PC-9 (cell line): ENCODE measurements at regions not wholly inside any gene's neighbourhood (a gene's known extent, or its start where the extent isn't known, plus 50 kb on each side); places are given as distances from the start of the nearest gene placed in this dataset.

Source experiments
- BruUV-seq: library from RNA; stranded (reverse); fragments of 400-500 nt; replicated peaks from 2 replicates; lab custom pipeline; 2021; lab: Mats Ljungman, UMichigan
- CTCF ChIA-PET: fragments of 300-600 bp; sonication (Branson Sonifier 250); formaldehyde crosslinking; loops from one replicate; lab custom pipeline; 2022; ENCODE audit warnings: antibody characterized with exemption; lab: Charles Lee
- POLR2A ChIA-PET: fragments of 300-600 bp; sonication (Branson Sonifier 250); formaldehyde crosslinking; loops from one replicate; lab custom pipeline; 2022; ENCODE audit warnings: antibody characterized with exemption; ENCODE audit not compliant: unreplicated experiment; lab: Charles Lee
- DNase-seq, 2 experiments: peaks; one replicate each; pipeline versions ENCODE4 v3.0.0 to v3.0.0-alpha.2; 2015 to 2022; ENCODE audit warnings: mixed read lengths in 1 of 2
- H2AFZ ChIP-seq: fragments of 200-600 bp; sonication (generic); 2 replicates; pipeline ENCODE4 v1.8.1; 2017; ENCODE audit warnings: antibody characterized with exemption
- H3F3A ChIP-seq: fragments of 200-600 bp; sonication (generic); 2 replicates; pipeline ENCODE4 v1.8.1; 2017; ENCODE audit warnings: antibody characterized with exemption, mild to moderate bottlenecking, low read depth; ENCODE audit not compliant: insufficient read depth
- H3K27ac ChIP-seq: fragments of 200-600 bp; sonication (generic); 2 replicates; pipeline ENCODE4 v1.6.1; 2016; ENCODE audit warnings: mixed run types
- H3K27me3 ChIP-seq: fragments of 200-600 bp; sonication (generic); 2 replicates; pipeline ENCODE4 v1.6.1; 2016; ENCODE audit warnings: low read depth, mixed run types; ENCODE audit not compliant: insufficient read depth
- H3K36me3 ChIP-seq: fragments of 200-600 bp; sonication (generic); 2 replicates; pipeline ENCODE4 v1.6.1; 2016; ENCODE audit warnings: low read depth, mixed run types
- H3K4me1 ChIP-seq: fragments of 200-600 bp; sonication (generic); replicated peaks from 2 replicates; pipeline ENCODE4 v1.6.1; 2016; ENCODE audit warnings: mixed run types; ENCODE audit not compliant: insufficient read depth
- H3K4me2 ChIP-seq: fragments of 200-600 bp; sonication (generic); 2 replicates; pipeline ENCODE4 v1.6.1; 2017; ENCODE audit warnings: mixed run types
- H3K4me3 ChIP-seq: fragments of 200-600 bp; sonication (generic); 2 replicates; pipeline ENCODE4 v1.6.1; 2016; ENCODE audit warnings: mixed run types
- H3K79me2 ChIP-seq: fragments of 200-600 bp; sonication (generic); 2 replicates; pipeline ENCODE4 v1.6.1; 2017; ENCODE audit warnings: low read depth, mixed run types
- H3K9me2 ChIP-seq: fragments of 200-600 bp; sonication (generic); 2 replicates; pipeline ENCODE4 v1.8.1; 2017; ENCODE audit warnings: mild to moderate bottlenecking; ENCODE audit not compliant: insufficient read depth
- H3K9me3 ChIP-seq: fragments of 200-600 bp; sonication (generic); 2 replicates; pipeline ENCODE4 v1.8.1; 2016; ENCODE audit warnings: low read depth; ENCODE audit not compliant: insufficient read depth
- H4K20me1 ChIP-seq: fragments of 200-600 bp; sonication (generic); 2 replicates; pipeline ENCODE4 v1.8.1; 2017; ENCODE audit not compliant: insufficient read depth
- EZH2 ChIP-seq: fragments of 200-600 bp; sonication (generic); IDR thresholded peaks from 2 replicates; pipeline ENCODE4 v1.8.0; 2017; ENCODE audit warnings: antibody characterized with exemption, low read depth
- intact Hi-C: fragments of 100-400 bp; cut with micrococcal nuclease; formaldehyde crosslinking; loops from one replicate; pipeline ENCODE4 v1.10.0; 2022; ENCODE audit not compliant: unreplicated experiment
- TF ChIP-seq, protein P1 (sequence below): fragments of 200-600 bp; sonication (generic); conservative IDR thresholded peaks from 2 replicates; pipeline ENCODE4 v1.6.1; 2017; ENCODE audit warnings: mixed run types, antibody characterized with exemption, mild to moderate bottlenecking, moderate library complexity

GRCh38 chr11:104332110-104332509 is 168.2 kb upstream of the PDGFD start:
- Histone ChIP-seq H2AFZ (no peak overlapping the region), H4K20me1 (no peaks in the 10 kb centered on the region), H3K9me3 (no peaks in the 10 kb centered on the region), H3K4me3 (no peak overlapping the region), H3K36me3 (no peaks in the 10 kb centered on the region), H3K9me2 (no peaks in the 10 kb centered on the region), H3K27me3 (no peaks in the 10 kb centered on the region), H3K79me2 (no peaks in the 10 kb centered on the region), H3K4me1 (no peaks in the 10 kb centered on the region), H3K27ac (no peak overlapping the region), H3F3A (no peaks in the 10 kb centered on the region), H3K4me2 (no peak overlapping the region)
- CTCF ChIA-PET: no interaction called here
- TF ChIP-seq, protein P1, sequence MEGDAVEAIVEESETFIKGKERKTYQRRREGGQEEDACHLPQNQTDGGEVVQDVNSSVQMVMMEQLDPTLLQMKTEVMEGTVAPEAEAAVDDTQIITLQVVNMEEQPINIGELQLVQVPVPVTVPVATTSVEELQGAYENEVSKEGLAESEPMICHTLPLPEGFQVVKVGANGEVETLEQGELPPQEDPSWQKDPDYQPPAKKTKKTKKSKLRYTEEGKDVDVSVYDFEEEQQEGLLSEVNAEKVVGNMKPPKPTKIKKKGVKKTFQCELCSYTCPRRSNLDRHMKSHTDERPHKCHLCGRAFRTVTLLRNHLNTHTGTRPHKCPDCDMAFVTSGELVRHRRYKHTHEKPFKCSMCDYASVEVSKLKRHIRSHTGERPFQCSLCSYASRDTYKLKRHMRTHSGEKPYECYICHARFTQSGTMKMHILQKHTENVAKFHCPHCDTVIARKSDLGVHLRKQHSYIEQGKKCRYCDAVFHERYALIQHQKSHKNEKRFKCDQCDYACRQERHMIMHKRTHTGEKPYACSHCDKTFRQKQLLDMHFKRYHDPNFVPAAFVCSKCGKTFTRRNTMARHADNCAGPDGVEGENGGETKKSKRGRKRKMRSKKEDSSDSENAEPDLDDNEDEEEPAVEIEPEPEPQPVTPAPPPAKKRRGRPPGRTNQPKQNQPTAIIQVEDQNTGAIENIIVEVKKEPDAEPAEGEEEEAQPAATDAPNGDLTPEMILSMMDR: peak; percentile 40
- no peak for TF ChIP-seq EZH2
- DNase-seq: no peak
- no TSS peak for BruUV-seq
- intact Hi-C loops: no loop called here
- POLR2A ChIA-PET: no interaction called here

DNA sequence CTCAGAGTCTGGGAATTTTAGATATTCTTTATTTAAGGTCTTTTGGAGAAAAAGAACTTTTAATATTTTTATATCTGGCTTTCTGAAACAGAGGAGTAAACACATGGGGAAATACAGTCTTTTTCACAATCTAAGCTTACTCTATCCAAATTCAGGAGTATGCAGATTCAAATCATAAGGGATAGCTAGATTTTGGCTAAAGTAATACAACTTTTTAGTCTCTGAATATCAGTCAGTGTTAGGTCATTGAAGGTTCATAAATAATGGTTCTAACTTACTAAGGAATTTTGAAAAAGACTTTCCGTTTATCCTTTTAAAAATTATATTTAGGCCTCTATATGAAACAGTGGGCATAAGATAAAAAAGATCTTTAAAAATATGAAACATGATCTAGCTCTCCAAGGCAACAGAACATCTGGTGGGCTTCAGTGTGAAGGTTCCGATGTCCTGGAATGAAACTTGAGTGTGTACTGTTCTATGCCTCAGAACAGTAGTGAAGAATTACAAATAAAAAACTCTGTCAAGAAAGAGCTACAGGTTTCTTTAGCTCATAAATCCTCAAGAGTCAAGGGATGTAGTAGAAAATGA is 165.2 kb upstream of the PDGFD start:
- no peak overlapping the region for H3K27ac ChIP-seq
- intact Hi-C loops: no loop called here
- H4K20me1 ChIP-seq: no peaks in the 10 kb centered on the region
- CTCF ChIA-PET: no interaction called here
- no peaks in the 10 kb centered on the region for H3K9me2 ChIP-seq
- no peaks in the 10 kb centered on the region for H3K36me3 ChIP-seq
- no peaks in the 10 kb centered on the region for H3K27me3 ChIP-seq
- no TSS peak for BruUV-seq
- POLR2A ChIA-PET: no interaction called here
- no peak overlapping the region for H2AFZ ChIP-seq
- no peaks in the 10 kb centered on the region for H3F3A ChIP-seq
- TF ChIP-seq, protein P1: no peak
- no peak for TF ChIP-seq EZH2
- H3K4me3 ChIP-seq: no peak overlapping the region
- H3K4me1 ChIP-seq: no peaks in the 10 kb centered on the region
- H3K4me2 ChIP-seq: no peak overlapping the region
- H3K9me3 ChIP-seq: no peaks in the 10 kb centered on the region
- no peak for DNase-seq
- no peaks in the 10 kb centered on the region for H3K79me2 ChIP-seq

GRCh38 chr11:104328512-104328907 is 164.6 kb upstream of the PDGFD start:
- CTCF ChIA-PET: no interaction called here
- Histone ChIP-seq H3K4me3 (no peak overlapping the region), H3F3A (no peaks in the 10 kb centered on the region), H3K36me3 (no peaks in the 10 kb centered on the region), H2AFZ (no peak overlapping the region), H3K79me2 (no peaks in the 10 kb centered on the region), H3K9me3 (no peaks in the 10 kb centered on the region), H3K9me2 (no peaks in the 10 kb centered on the region), H3K4me1 (no peaks in the 10 kb centered on the region), H3K27ac (no peak overlapping the region), H3K4me2 (no peak overlapping the region), H3K27me3 (no peaks in the 10 kb centered on the region), H4K20me1 (no peaks in the 10 kb centered on the region)
- no peak for DNase-seq
- intact Hi-C loops: no loop called here
- no TSS peak for BruUV-seq
- POLR2A ChIA-PET: no interaction called here
- no peak for TF ChIP-seq EZH2
- TF ChIP-seq, protein P1: no peak
